ENCODE measurements at regions not wholly inside any gene's neighbourhood (a gene's known extent, or its start where the extent isn't known, plus 50 kb on each side); places are given as distances from the start of the nearest gene placed in this dataset.

GRCh38 chr7:156473476-156474240 lies 166.9 kb upstream of the RNF32 start:
- Histone ChIP-seq H3K4me1 (no peaks in the 10 kb centered on the region), H3K4me3 (no peak overlapping the region), H3K9me3 (no peaks in the 10 kb centered on the region), H3K27me3 (ENCODE audit: low read depth) (no peaks in the 10 kb centered on the region), H3K36me3 (replicated peaks) (no peaks in the 10 kb centered on the region)
- in situ Hi-C loops (cut with MboI; ENCODE audit: low sequenced_read_pairs), result loop anchor here (10.0 kb wide), 1 partner anchor 659 kb away; the partner anchor contains the start of gene SHH
- peak; percentile 34 to 55 for DNase-seq (ENCODE audit: low spot score in 2 of 2)

DNA sequence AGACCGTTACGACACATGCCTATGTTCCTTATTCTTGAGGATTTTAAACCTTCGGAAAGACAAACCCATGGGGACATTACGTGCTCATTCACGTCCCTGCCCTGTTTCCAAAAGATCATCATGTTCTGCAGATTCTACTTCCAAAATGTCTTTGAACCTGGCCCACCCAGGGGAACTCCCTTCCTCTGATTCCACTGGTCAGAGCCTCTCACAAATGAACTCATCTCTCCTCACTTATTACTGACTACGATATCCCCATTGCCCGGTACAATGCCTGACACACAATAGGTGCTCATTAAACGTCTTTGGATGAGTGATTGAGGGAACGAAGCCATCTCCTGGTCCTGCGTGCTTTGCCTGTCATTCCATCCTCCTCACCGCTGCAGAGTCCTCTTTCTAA lies 168.3 kb upstream of the RNF32 start:
- Histone ChIP-seq H3K4me3 (no peak overlapping the region), H3K36me3 (replicated peaks) (no peaks in the 10 kb centered on the region), H3K4me1 (no peaks in the 10 kb centered on the region), H3K9me3 (no peaks in the 10 kb centered on the region), H3K27me3 (ENCODE audit: low read depth) (no peaks in the 10 kb centered on the region)
- DNase-seq (ENCODE audit: low spot score in 2 of 2), result no peak
- in situ Hi-C loops (cut with MboI; ENCODE audit: low sequenced_read_pairs), result loop anchor here (10.0 kb wide), 1 partner anchor 657 kb away; the partner anchor contains the start of gene SHH

- Histone ChIP-seq H3K4me1 (no peaks in the 10 kb centered on the region), H3K4me3 (no peak overlapping the region), H3K9me3 (no peaks in the 10 kb centered on the region), H3K27me3 (ENCODE audit: low read depth) (no peaks in the 10 kb centered on the region), H3K36me3 (replicated peaks) (no peaks in the 10 kb centered on the region)
- DNase-seq (ENCODE audit: low spot score in 2 of 2), result no peak
- in situ Hi-C loops (cut with MboI; ENCODE audit: low sequenced_read_pairs), result loop anchor here (10.0 kb wide), 1 partner anchor 656 kb away; the partner anchor contains the start of gene SHH
Measured at GRCh38 chr7:156470399-156471320, 169.9 kb upstream of the RNF32 start.

- H3K4me1 ChIP-seq, result no peaks in the 10 kb centered on the region
- no peak overlapping the region for H3K4me3 ChIP-seq
- H3K9me3 ChIP-seq, result no peaks in the 10 kb centered on the region
- in situ Hi-C loops (cut with MboI; ENCODE audit: low sequenced_read_pairs), result no loop called here
- H3K27me3 ChIP-seq (ENCODE audit: low read depth), result no peaks in the 10 kb centered on the region
- no peak for DNase-seq (ENCODE audit: low spot score in 2 of 2)
- H3K36me3 ChIP-seq (replicated peaks), result no peaks in the 10 kb centered on the region
Measured at GRCh38 chr7:156466955-156467625, 173.5 kb upstream of the RNF32 start.

DNA sequence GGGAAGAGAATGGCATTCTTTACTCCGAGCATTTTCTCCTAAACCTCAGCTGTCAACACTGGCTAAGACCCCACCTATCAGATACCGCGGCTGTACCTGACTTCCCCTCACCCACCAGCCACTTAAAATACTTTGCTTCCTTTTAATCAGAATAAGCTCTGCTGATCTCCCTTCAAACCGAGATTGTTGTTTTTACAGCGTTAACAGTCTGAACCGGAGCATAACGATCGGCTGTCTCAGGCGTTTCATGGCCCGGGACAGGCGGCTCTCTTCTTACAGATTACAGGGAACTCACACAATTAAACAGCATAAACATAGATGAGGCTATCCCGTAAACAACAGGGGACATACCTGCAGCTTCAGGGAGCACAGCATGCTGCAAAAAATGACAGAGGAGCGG lies 174.3 kb upstream of the RNF32 start:
- in situ Hi-C loops (cut with MboI; ENCODE audit: low sequenced_read_pairs), result no loop called here
- H3K36me3 ChIP-seq (replicated peaks), result no peaks in the 10 kb centered on the region
- DNase-seq (ENCODE audit: low spot score in 2 of 2), result no peak
- no peaks in the 10 kb centered on the region for H3K9me3 ChIP-seq
- no peaks in the 10 kb centered on the region for H3K4me1 ChIP-seq
- H3K4me3 ChIP-seq, result no peak overlapping the region
- H3K27me3 ChIP-seq (ENCODE audit: low read depth), result no peaks in the 10 kb centered on the region

DNA sequence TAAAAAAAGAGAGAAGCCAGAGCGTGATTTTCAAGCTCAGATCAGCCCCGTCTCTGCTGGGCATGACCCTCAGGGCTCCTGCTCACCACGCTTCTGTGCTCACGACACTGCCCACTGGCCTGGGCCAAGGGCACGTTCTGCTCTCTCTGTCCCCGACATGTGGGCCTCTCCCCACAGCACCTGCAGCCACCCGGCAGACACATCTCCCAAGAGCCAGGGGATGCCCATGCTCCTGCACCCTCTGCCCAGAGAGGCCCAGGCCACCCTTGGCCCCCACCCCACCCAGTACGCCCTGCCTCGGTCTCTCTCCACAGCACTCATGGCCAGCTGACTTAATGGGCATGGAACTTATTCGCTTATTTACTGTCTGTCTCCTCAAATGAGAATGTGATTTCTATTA lies 175.4 kb upstream of the RNF32 start:
- Histone ChIP-seq H3K27me3 (ENCODE audit: low read depth) (no peaks in the 10 kb centered on the region), H3K36me3 (replicated peaks) (no peaks in the 10 kb centered on the region), H3K9me3 (no peaks in the 10 kb centered on the region), H3K4me3 (no peak overlapping the region), H3K4me1 (no peaks in the 10 kb centered on the region)
- in situ Hi-C loops (cut with MboI; ENCODE audit: low sequenced_read_pairs), result no loop called here
- no peak for DNase-seq (ENCODE audit: low spot score in 2 of 2)

DNA sequence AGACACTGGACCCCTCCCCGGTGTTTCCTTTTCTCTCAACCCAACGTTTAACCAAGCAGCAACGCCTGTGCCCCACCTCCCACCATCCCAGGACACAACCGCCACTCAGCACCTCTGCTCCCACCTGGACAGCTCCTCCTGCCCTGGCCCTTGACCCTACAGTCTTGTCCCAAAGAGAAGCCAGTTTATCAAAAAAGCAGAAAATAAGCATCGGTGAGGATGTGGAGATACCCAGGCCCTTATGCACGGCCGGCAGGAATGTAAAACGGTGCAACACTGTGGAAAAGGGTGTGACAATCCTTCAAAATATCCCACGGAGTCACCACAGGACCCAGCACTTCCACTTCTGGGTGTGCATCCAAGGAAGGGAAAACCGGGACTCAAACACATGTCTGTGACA lies 176.2 kb upstream of the RNF32 start:
- H3K27me3 ChIP-seq (ENCODE audit: low read depth), result no peaks in the 10 kb centered on the region

GRCh38 chr7:156463280-156463679 lies 177.3 kb upstream of the RNF32 start:
- Histone ChIP-seq H3K4me1 (no peaks in the 10 kb centered on the region), H3K27me3 (ENCODE audit: low read depth) (no peaks in the 10 kb centered on the region), H3K4me3 (no peak overlapping the region), H3K9me3 (no peaks in the 10 kb centered on the region), H3K36me3 (replicated peaks) (no peaks in the 10 kb centered on the region)
- in situ Hi-C loops (cut with MboI; ENCODE audit: low sequenced_read_pairs), result no loop called here
- DNase-seq (ENCODE audit: low spot score in 2 of 2), result no peak

More for the DNA sequence above, 176.2 kb upstream of the RNF32 start:
- no peak for DNase-seq (ENCODE audit: low spot score in 2 of 2)
- Histone ChIP-seq H3K36me3 (replicated peaks) (no peaks in the 10 kb centered on the region), H3K9me3 (no peaks in the 10 kb centered on the region), H3K4me3 (no peak overlapping the region), H3K4me1 (no peaks in the 10 kb centered on the region)
- in situ Hi-C loops (cut with MboI; ENCODE audit: low sequenced_read_pairs), result no loop called here

GRCh38 chr7:156461881-156462665 lies 178.5 kb upstream of the RNF32 start:
- in situ Hi-C loops (cut with MboI; ENCODE audit: low sequenced_read_pairs), result no loop called here
- H3K36me3 ChIP-seq (replicated peaks), result no peaks in the 10 kb centered on the region
- no peaks in the 10 kb centered on the region for H3K27me3 ChIP-seq (ENCODE audit: low read depth)
- no peaks in the 10 kb centered on the region for H3K9me3 ChIP-seq
- H3K4me1 ChIP-seq, result no peaks in the 10 kb centered on the region
- no peak overlapping the region for H3K4me3 ChIP-seq
- DNase-seq (ENCODE audit: low spot score in 2 of 2), result no peak

GRCh38 chr7:156460858-156461627 lies 179.5 kb upstream of the RNF32 start:
- no peaks in the 10 kb centered on the region for H3K4me1 ChIP-seq
- no peaks in the 10 kb centered on the region for H3K27me3 ChIP-seq (ENCODE audit: low read depth)
- H3K36me3 ChIP-seq (replicated peaks), result no peaks in the 10 kb centered on the region
- in situ Hi-C loops (cut with MboI; ENCODE audit: low sequenced_read_pairs), result no loop called here
- no peaks in the 10 kb centered on the region for H3K9me3 ChIP-seq
- no peak overlapping the region for H3K4me3 ChIP-seq
- DNase-seq (ENCODE audit: low spot score in 2 of 2), result no peak

DNA sequence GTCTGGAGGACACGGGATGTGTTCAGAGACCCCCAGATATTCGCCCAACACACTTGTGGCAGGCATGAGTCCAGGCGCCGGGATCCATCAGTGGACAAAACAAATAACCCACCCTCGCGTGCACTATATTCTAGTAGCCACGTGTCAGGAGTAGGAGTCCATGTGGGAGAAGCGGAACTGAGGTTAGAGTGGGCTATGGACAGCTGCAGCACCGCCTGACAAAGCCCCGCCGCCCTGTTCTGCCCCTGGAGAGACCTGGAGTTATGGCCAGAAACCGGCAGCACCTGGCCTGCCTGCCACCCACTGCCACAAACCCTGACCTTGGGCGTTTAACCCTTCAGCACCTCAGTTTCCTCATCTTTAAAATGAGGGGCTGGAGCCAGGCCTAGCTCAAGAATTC lies 181.0 kb upstream of the RNF32 start:
- Histone ChIP-seq H3K36me3 (replicated peaks) (no peaks in the 10 kb centered on the region), H3K9me3 (no peaks in the 10 kb centered on the region), H3K27me3 (ENCODE audit: low read depth) (no peaks in the 10 kb centered on the region), H3K4me1 (no peaks in the 10 kb centered on the region), H3K4me3 (no peak overlapping the region)
- in situ Hi-C loops (cut with MboI; ENCODE audit: low sequenced_read_pairs), result no loop called here
- DNase-seq (ENCODE audit: low spot score in 2 of 2), result no peak

GRCh38 chr7:156459067-156459466 lies 181.5 kb upstream of the RNF32 start:
- Histone ChIP-seq H3K9me3 (no peaks in the 10 kb centered on the region), H3K27me3 (ENCODE audit: low read depth) (no peaks in the 10 kb centered on the region), H3K4me1 (no peaks in the 10 kb centered on the region), H3K36me3 (replicated peaks) (no peaks in the 10 kb centered on the region), H3K4me3 (no peak overlapping the region)
- no peak for DNase-seq (ENCODE audit: low spot score in 2 of 2)
- in situ Hi-C loops (cut with MboI; ENCODE audit: low sequenced_read_pairs), result no loop called here

Data from HAP-1 (cell line).